CD4-positive, alpha-beta T cell treated with Interferon alpha-2 for 1 hour (primary cell): ENCODE measurements at regions not wholly inside any gene's neighbourhood (a gene's known extent, or its start where the extent isn't known, plus 50 kb on each side); places are given as distances from the start of the nearest gene placed in this dataset.

Experiments used
- DNase-seq, 2 donors: peaks; one replicate each; pipeline ENCODE4 v3.0.0-alpha.2; 2020 to 2022

DNA sequence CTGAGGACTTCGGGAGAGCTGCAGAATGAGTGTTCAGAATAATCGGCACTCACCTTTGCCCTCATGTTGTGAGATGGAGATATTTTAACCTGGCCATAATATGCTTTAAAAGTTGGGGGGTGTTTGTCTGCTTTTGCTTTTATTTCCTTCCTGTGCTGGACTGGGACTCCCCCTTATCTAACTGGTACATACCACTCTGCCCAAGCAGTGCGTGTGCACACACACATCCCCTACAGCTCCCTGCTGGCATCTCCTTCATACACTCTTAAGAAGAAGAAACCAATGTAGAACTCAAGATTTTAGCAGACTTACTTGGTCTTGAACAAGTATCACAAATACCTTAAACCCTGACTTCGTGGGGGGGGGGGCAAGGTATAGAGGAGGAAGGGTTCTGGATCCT lies 146.2 kb upstream of the DMRT1 start:
- DNase-seq: no peak

DNA sequence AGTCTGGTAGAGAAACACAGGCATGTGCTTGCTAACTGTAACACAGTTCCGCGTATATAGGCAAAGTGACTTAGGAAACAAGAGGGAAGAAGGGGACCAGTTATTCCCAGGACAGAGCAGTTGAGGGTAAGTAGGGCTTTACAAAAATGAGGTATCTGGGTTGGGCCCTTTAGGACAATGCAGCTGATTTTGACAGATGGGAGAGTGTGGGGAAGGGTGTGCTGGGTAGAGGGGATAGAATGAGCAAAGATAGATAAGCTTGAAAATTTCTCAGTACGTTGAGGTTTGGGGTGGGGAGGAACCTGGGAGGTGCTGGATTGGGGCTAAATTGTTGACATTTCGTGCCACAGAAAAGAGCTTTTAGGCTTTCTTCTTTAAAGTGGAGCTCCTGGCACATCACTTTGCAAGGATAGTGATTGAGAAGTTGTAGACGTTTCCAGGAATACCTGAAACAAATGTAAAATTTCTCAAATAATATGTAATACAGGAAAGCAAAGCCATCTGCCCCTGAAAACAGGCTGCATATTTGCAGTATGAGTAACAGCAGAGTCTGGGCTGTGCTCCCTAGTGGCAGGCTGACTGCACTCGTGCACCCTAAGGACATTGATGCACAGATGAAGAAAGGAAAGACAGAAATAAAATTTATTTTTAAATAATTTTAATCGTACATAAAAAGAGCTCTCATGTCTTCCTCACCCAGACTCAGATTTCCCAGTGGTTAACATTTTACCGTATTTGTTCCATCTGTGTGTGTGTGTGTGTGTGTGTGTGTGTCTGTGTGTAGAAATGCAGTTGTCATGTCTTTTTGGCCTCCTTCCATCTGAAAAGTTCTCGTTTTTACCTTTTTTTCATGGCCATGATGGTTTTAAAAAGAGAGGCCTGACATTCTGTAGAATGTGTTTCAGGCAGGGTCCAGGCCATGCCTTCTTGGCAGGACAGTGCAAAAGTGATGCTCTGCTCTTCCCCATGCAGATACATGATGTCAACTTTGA lies 144.9 kb upstream of the DMRT1 start:
- DNase-seq: no peak

DNA sequence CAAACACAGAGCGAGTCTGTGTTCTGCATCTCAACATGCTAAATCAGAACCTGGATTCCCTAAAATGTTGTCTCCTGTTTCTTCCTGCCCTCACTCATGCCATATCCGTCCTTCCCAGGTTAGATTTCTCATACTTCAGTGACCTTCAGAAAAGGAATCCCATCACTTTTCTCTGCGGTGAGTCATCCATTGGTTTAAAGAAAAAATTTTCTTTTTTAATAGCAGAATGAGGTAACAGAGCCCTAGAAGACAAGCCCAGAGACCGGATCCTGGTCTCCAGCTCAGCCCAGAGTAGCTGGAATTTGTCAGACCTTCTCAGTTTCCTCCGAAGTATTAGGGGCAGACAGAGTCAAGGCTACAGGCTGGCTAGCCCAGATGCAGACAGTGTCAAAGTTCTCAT lies 143.2 kb upstream of the DMRT1 start:
- no peak for DNase-seq

DNA sequence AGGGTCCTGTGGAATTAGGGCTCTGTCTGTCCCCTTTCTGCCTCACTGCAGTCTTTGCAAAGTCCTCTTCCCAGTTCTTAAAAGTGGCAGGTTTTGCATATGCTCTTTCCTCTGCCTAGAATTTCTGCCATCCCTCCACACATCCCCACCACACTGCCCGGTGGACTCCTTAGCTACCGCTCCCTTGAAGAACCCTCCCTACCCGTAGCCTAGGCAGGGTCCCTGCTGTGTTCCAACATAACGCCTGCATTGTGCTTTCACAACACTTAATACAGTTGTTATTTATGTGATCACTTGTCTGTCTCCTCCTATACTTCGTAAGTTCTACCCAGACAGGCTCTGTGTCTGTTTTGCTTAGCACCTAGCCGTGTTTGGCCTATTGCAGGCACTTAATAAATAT lies 142.5 kb upstream of the DMRT1 start:
- no peak for DNase-seq

DNA sequence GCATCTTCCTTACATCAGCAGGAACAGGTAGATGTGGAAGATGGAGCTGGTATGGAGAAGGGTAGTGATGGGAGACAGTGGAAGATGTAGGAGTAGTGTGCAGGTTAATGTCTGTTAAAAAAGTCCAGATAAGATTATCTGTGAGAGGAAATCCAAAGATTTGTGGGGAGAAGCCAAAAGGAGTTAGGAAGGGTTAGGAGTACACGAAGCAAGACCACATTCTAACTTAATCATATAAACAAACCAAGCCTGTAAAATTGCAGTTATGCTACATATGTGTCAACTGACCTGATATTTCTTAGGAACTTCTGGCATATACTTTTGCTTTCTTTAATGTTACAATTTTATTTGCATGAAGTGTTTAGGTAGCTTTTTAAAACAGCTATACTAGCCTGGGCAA lies 142.1 kb upstream of the DMRT1 start:
- no peak for DNase-seq

DNA sequence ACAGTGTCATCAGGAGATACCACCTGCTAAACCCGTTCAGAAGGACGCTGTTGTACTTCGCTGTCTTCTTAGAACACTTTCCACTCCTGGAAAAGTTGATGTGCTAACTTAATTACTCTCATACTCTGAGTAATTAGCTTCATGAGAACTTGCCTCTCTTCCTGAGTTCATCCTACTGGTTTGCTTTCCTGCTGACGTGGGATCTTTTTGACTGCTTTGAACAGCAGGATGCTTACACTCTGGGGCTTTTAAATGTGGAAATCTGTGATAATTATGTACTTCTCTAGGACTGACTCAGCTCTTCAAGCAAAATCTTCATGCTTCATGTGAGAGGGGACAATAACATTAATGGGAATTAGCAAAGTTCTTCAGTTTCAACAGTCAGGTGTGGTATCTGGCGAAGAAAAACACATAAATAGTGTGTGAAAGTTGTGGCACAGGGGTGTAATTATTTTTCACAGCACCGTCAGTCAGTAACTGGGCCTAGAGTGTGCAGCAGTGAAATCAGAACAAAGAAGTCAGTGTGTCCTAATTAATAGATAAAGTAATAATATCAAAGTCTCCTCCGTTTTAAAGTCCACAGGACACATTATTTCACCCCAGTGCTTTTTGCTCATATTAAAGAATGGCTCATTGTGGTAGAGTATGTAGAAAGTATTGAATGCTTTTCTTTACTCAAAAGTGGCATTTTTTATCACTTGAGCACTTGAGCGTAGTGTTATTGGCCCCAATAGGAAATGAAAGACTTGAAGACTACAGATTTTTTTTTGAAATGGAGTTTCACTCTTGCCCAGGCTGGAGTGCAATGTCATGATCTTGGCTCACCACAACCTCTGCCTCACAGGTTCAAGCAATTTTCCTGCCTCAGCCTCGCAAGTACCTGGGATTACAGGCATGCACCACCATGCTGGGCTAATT lies 140.9 kb upstream of the DMRT1 start:
- no peak for DNase-seq

DNA sequence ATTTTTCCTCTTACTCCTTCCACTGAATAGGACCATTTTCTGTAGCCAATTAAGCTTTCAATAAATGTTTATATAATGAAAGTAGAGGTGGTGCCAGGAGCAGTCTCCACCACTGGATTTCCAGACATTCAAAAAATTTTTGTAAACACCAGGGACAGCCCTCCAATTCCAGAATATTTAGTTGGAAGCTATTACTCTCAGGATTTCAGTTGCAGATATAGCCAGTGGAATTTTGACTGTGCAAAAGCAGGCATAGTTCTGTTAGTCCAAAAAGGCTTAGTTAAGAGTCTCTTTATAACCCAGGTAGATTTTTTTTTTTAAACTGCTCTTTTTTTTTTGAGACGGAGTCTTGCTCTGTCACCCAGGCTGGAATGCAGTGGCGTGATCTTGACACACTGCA lies 138.1 kb upstream of the DMRT1 start:
- no peak for DNase-seq

DNA sequence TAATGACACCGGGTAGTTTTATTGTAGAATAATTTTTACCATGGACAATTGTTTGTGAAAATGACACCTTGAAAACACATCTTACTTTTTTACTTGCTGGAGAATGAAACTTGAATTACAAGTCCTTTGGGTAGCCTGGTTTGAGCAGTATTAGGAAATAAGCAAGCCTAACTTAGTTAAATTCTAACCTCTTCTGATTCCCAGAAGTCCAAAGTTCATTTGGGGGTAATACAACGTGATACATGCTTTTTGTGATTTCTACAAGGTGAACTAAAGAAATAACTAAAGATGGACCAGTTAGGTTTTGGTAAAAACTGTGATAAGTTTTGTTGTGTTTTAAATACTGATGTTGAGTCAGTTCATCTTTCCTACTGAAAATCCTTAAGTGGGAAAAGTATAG lies 135.4 kb upstream of the DMRT1 start:
- DNase-seq: no peak

DNA sequence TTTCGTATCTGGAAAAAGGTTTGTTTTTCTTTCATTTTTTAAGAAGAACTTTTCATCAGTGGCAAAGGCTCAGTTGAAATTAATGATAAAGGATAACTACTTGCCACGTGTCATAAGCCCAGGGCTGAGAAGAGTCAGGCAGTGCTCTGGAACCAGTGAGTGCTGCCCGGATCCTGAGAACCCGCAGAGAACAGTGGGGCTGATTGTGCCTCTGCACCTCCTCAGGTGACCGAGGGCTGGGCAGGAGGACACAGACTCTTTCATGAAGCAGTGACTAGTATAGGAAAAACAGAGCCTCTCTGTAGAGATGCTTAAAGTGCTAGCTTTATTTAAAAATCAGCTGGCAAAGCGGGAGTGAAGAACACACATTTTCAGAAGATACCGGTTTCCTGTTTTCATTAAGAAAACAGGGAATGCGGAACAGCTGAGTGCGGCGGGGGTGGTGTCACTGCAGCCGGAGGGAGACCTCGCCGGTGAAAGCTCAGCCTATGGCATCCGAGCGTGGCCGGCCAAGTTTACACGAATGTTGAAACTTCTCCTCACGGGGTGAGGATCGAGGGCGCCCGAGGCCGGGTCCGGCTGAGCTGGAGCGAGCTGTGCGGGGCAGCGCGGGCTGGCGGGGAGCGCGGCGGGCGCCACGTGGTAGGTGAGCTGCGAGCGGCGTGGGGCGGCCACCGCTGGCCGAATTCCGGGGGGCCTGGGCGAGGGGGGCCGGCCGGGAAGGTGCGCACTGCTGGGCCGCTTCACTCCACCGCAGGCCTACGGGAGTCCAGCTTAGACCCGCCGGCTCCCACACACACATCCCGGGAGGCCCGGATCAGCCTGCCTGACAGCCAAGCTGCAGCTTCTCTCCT lies 134.7 kb upstream of the DMRT1 start:
- peak; percentile 4 to 15 for DNase-seq

DNA sequence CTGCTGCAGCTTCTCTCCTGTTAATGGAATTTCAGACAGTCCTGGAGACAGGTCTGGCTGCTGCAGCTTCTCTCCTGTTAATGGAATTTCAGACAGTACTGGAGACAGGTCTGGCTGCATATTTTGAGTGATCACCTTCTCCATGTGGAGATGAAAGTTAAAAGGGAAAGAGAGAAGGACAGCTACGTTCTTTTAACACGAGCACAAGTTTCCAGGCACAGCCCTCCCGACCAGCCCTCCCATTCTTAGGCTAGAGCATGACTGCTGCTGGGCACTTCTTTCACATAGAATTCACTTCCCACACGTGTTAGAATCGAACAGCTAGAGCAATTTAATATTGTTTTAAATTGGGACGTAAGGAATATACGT lies 133.3 kb upstream of the DMRT1 start:
- no peak for DNase-seq

DNA sequence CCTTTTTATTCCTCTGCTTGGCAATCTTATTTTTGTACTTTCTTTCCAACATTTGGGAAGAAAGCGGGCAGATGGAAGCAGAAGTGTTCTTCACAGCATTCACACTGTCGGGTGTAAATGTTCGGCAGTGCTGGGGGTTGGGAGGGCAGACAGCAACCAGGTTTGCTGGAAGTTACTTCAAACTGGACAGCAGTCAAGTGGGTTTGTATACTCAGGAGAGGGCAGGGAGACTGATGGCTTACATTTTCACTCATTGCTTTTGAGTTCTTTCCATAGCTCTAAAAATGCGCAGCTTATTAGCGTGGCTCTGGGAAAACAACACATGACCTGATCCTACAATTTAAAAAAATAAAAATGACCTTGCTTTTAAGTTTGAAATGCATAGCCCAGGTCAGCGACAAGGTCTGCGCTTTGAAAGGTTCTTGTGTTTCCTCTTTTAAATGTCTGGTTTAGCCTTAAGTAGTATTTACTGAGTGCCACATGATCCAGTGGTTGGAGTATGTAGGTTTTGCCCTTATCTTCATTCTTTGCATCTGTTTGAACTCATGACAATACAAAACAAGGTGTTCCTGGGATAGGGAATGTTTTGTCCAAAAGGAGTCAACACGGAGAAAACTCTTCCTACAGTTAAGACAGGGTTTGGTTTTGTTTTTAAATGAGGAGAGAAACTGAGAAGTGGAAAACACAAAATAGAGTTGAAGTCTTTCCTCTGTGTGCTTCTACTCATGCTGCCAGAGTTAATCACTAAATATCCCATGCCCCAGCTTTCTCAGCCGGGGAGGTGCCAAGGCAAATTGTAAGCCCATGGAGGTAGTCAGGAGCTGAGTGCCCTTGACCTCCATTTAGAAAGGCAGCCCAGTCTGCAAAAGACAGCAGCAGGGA lies 132.7 kb upstream of the DMRT1 start:
- DNase-seq: no peak

DNA sequence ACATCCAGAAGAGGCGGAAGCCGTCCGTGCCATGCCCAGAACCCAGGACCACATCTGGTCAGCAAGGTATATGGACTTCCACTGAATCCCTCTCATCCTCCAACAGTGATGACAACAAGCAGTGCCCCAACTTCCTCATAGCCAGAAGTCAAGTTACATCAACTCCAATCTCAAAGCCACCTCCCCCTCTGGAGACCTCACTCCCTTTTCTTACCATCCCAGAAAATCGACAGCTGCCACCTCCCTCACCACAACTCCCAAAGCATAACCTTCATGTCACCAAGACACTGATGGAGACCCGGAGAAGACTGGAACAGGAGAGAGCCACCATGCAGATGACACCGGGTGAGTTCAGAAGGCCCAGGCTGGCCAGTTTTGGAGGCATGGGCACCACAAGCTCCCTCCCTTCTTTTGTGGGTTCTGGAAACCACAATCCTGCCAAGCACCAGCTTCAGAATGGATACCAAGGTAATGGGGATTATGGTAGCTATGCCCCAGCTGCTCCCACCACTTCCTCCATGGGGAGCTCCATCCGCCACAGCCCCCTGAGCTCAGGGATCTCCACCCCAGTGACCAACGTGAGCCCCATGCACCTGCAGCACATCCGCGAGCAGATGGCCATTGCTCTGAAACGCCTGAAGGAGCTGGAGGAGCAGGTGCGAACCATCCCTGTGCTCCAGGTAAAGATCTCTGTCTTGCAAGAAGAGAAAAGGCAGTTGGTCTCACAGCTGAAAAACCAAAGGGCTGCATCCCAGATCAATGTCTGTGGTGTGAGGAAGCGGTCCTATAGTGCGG lies 130.3 kb upstream of the DMRT1 start:
- DNase-seq: no peak

DNA sequence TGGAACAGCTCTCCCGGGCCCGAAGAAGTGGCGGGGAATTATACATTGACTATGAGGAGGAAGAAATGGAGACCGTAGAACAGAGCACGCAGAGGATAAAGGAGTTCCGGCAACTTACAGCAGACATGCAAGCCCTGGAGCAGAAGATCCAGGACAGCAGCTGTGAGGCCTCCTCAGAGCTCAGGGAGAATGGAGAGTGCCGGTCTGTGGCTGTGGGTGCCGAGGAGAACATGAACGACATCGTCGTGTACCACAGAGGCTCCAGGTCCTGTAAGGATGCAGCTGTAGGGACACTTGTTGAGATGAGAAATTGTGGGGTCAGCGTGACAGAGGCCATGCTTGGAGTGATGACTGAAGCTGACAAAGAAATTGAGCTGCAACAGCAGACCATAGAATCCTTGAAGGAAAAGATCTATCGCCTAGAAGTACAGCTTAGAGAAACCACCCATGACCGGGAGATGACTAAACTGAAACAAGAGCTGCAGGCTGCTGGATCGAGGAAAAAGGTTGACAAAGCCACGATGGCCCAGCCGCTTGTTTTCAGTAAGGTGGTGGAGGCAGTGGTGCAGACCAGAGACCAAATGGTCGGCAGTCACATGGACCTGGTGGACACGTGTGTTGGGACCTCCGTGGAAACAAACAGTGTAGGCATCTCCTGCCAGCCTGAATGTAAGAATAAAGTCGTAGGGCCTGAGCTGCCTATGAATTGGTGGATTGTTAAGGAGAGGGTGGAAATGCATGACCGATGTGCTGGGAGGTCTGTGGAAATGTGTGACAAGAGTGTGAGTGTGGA lies 129.5 kb upstream of the DMRT1 start:
- DNase-seq: no peak

DNA sequence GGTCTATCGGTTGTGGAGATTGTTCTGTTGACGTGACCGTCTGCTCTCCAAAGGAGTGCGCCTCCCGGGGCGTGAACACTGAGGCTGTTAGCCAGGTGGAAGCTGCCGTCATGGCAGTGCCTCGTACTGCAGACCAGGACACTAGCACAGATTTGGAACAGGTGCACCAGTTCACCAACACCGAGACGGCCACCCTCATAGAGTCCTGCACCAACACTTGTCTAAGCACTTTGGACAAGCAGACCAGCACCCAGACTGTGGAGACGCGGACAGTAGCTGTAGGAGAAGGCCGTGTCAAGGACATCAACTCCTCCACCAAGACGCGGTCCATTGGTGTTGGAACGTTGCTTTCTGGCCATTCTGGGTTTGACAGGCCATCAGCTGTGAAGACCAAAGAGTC lies 128.9 kb upstream of the DMRT1 start:
- DNase-seq: no peak

DNA sequence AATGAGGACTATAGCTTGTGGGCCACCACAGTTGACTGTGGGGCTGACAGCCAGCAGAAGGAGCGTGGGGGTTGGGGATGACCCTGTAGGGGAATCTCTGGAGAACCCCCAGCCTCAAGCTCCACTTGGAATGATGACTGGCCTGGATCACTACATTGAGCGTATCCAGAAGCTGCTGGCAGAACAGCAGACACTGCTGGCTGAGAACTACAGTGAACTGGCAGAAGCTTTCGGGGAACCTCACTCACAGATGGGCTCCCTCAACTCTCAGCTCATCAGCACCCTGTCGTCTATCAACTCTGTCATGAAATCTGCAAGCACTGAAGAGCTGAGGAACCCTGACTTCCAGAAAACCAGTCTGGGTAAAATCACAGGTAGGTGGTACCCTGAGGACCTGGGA lies 128.4 kb upstream of the DMRT1 start:
- no peak for DNase-seq

DNA sequence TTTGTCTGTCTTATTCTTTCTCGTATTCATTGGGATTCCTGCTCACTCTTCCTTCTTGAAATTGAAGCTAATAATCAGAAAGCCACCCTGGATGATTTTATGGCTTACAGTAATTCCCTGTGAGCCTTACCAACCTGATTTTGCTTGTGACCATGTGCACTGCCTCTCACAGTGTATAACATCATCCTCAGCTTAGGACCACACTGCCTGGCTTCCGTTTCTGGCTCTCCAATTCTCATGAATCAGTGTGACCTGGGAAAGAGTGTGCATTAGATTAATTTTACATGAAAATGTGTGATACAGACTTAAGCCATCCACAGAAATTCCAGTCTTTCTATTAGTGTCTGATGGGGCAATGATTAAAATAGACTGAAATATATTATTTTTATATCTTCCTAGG lies 126.8 kb upstream of the DMRT1 start:
- DNase-seq: no peak

DNA sequence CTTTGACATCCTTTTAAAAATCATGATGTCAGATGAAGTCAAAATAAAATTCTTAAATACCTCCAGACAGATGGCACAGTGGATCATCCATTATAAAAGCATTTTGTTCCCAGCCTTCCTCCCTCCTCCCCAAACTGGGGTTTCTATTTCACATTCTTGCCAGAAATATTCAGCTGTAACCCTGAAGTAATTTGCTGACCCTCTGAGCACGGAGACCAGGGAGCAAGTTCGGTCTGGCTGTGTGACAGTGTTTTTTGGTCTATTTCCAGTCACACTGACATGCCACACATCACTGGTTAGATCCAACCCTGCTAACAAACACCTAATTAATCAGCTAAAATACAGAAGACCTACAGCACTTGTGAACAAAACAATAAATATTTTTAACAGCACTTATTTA lies 126.2 kb upstream of the DMRT1 start:
- no peak for DNase-seq

DNA sequence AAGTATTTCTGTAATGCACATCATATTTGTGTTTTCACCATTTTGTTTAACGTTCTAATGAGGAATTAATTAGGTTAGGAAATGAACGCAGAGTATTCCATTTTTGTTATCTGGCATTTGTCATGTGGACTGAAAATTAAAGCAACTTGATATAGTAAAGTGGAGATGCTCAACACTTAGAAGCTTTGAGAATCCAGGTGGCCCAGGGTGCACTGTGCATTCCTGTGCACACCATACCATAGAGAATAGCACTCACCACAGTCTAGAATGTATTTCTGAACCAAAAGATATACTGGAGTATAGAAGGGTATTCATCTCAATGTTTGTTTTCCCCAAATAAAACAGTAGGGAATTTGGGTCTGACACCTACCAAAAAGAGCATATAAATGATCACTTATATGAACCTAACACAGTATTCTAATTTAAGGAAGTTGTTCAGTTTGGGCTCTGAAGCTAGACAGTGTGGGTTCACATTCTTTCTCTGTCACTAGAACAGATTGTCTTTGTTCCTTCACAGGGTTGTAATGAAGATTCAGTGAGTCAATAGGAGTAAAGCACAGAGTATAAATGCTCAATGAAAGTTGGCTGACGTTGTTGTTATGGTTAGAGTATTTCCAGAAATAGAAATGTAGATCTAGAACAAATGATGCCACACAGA lies 125.6 kb upstream of the DMRT1 start:
- DNase-seq: no peak

DNA sequence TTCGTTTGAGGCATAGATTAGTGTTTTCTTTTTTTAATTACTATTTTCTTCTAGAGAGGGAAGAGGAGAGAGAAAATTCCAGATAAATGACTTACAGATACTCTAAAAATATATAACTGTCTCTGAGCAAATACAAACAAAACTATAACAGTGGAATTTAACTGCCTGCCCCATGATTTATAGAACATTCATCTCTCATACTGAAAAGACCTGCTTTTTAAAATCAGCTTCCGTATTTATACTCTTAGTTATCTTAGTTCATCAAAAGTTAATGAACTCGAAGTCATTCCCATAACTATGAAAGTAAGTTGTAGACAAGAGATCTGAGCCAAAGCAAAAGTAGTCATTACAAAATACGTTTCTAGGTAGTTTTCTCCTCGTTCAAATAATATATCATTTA lies 123.8 kb upstream of the DMRT1 start:
- no peak for DNase-seq
